K562 (cell line): ENCODE measurements at regions not wholly inside any gene's neighbourhood (a gene's known extent, or its start where the extent isn't known, plus 50 kb on each side); places are given as distances from the start of the nearest gene placed in this dataset.

Source experiments
- CTCF ChIP-seq, 3 experiments: IDR thresholded peaks in 2 of 3; conservative IDR thresholded peaks in 1 of 3; 2 replicates each; pipeline ENCODE4 v1.5.1; 2011 to 2012; ENCODE audit warnings: low read length in 3 of 3, mild to moderate bottlenecking in 3 of 3, control low read depth in 2 of 3, improper control_type of control experiment in 1 of 3, inconsistent platforms in 1 of 3, low read depth in 1 of 3, mixed read lengths in 1 of 3, moderate library complexity in 1 of 3; ENCODE audit not compliant: insufficient read depth in 2 of 3
- ETS1 ChIP-seq: conservative IDR thresholded peaks from 2 replicates; pipeline ENCODE4 v1.6.1; 2011; ENCODE audit warnings: low read depth, mild to moderate bottlenecking, low read length; ENCODE audit not compliant: control insufficient read depth
- EZH2 ChIP-seq: IDR thresholded peaks from 2 replicates; pipeline ENCODE4 v1.6.1; 2012; ENCODE audit warnings: low read depth, mild to moderate bottlenecking, inconsistent platforms, low read length, borderline replicate concordance
- HNRNPL ChIP-seq: fragments of 200-400 bp; formaldehyde crosslinking; IDR thresholded peaks from 2 replicates; pipeline ENCODE4 v1.6.1; 2017; ENCODE audit warnings: low read depth, mild to moderate bottlenecking, low read length
- ZNF224 ChIP-seq: sonication (generic); formaldehyde crosslinking; IDR thresholded peaks from 2 replicates; pipeline ENCODE4 v1.8.0; 2022; ENCODE audit warnings: mild to moderate bottlenecking, missing genetic modification reagents
- ZNF609 ChIP-seq: sonication (generic); formaldehyde crosslinking; IDR thresholded peaks from 2 replicates; pipeline ENCODE4 v1.8.1; 2023; ENCODE audit warnings: missing genetic modification reagents, mild to moderate bottlenecking, borderline replicate concordance

- TF ChIP-seq ETS1 (no peak), ZNF224 (CRISPR knock-in tag) (no peak), CTCF (IDR thresholded peaks at IDR 0.05 in 2 of 3, conservative IDR thresholded peaks at IDR 0.05 in 1 of 3; ENCODE audit: insufficient read depth in 2 of 3, low read depth in 1 of 3, low read length in 3 of 3) (no peak), EZH2 (no peak), ZNF609 (no peak), HNRNPL (no peak)
Observed at GRCh38 chr7:119270644-119271043, 1002.3 kb upstream of the KCND2 start.
